H9 (cell line): ENCODE measurements at regions not wholly inside any gene's neighbourhood (a gene's known extent, or its start where the extent isn't known, plus 50 kb on each side); places are given as distances from the start of the nearest gene placed in this dataset.

Source experiments
- DNase-seq: peaks from one replicate; pipeline ENCODE4 v3.0.0-alpha.2; 2017
- H2AFZ ChIP-seq: one replicate; pipeline ENCODE4 v1.6.1; 2013; ENCODE audit warnings: mild to moderate bottlenecking, low read length, control low read depth, moderate library complexity
- H2AK5ac ChIP-seq: 2 replicates; pipeline ENCODE4 v1.6.1; 2013; ENCODE audit warnings: low read length, control low read depth, mixed read lengths; ENCODE audit not compliant: insufficient read length
- H2BK120ac ChIP-seq: one replicate; pipeline ENCODE4 v1.6.1; 2013; ENCODE audit warnings: low read depth, mild to moderate bottlenecking, low read length, control low read depth, inconsistent platforms; ENCODE audit not compliant: poor library complexity, severe bottlenecking
- H2BK12ac ChIP-seq: 2 replicates; pipeline ENCODE4 v1.6.1; 2013; ENCODE audit warnings: low read length, control low read depth, mixed read lengths, low read depth; ENCODE audit not compliant: insufficient read length
- H2BK15ac ChIP-seq: 2 replicates; pipeline ENCODE4 v1.6.1; 2013; ENCODE audit warnings: low read depth, low read length, control low read depth
- H2BK20ac ChIP-seq: one replicate; pipeline ENCODE4 v1.6.1; 2013; ENCODE audit warnings: low read depth, mild to moderate bottlenecking, low read length, control low read depth, inconsistent platforms; ENCODE audit not compliant: poor library complexity, severe bottlenecking
- H2BK5ac ChIP-seq: 2 replicates; pipeline ENCODE4 v1.6.1; 2013; ENCODE audit warnings: low read length, control low read depth, mixed read lengths; ENCODE audit not compliant: insufficient read length
- H3K14ac ChIP-seq: 2 replicates; pipeline ENCODE4 v1.6.1; 2013; ENCODE audit warnings: low read length, control low read depth; ENCODE audit not compliant: insufficient read depth
- H3K18ac ChIP-seq: 2 replicates; pipeline ENCODE4 v1.6.1; 2013; ENCODE audit warnings: low read depth, mild to moderate bottlenecking, mixed read lengths, low read length, control low read depth; ENCODE audit not compliant: insufficient read length
- H3K23ac ChIP-seq: 2 replicates; pipeline ENCODE4 v1.6.1; 2013; ENCODE audit warnings: low read length, control low read depth, mixed read lengths, low read depth; ENCODE audit not compliant: insufficient read length
- H3K23me2 ChIP-seq: 2 replicates; pipeline ENCODE4 v1.6.1; 2013; ENCODE audit warnings: low read depth, mild to moderate bottlenecking, mixed read lengths, low read length, control low read depth; ENCODE audit not compliant: insufficient read length, poor library complexity, severe bottlenecking
- H3K27ac ChIP-seq: 2 replicates; pipeline ENCODE4 v1.5.1; 2013; ENCODE audit warnings: low read length, control low read depth, mixed read lengths, low read depth; ENCODE audit not compliant: insufficient read length
- H3K27me3 ChIP-seq: 2 replicates; pipeline ENCODE4 v1.6.1; 2013; ENCODE audit warnings: low read length, control low read depth, inconsistent platforms; ENCODE audit not compliant: insufficient read depth
- H3K4ac ChIP-seq: 2 replicates; pipeline ENCODE4 v1.6.1; 2013; ENCODE audit warnings: low read depth, mild to moderate bottlenecking, control low read depth, inconsistent platforms, low read length, moderate library complexity
- H3K4me1 ChIP-seq: 2 replicates; pipeline ENCODE4 v1.6.1; 2013; ENCODE audit warnings: low read length, control low read depth, inconsistent platforms; ENCODE audit not compliant: insufficient read depth
- H3K4me2 ChIP-seq: 2 replicates; pipeline ENCODE4 v1.6.1; 2013; ENCODE audit warnings: low read length, control low read depth, mixed read lengths; ENCODE audit not compliant: insufficient read length, insufficient read depth
- H3K56ac ChIP-seq: 2 replicates; pipeline ENCODE4 v1.6.1; 2013; ENCODE audit warnings: low read depth, mild to moderate bottlenecking, mixed read lengths, low read length, control low read depth; ENCODE audit not compliant: insufficient read length
- H3K79me1 ChIP-seq: 2 replicates; pipeline ENCODE4 v1.6.1; 2013; ENCODE audit warnings: low read depth, mild to moderate bottlenecking, moderate library complexity, low read length, control low read depth, inconsistent platforms; ENCODE audit not compliant: insufficient read depth, poor library complexity, severe bottlenecking
- H3K79me2 ChIP-seq: 2 replicates; pipeline ENCODE4 v1.6.1; 2013; ENCODE audit warnings: low read length, control low read depth, inconsistent platforms; ENCODE audit not compliant: insufficient read depth
- H3K9ac ChIP-seq: 2 replicates; pipeline ENCODE4 v1.6.1; 2013; ENCODE audit warnings: low read length, control low read depth, mixed read lengths; ENCODE audit not compliant: insufficient read length; ENCODE audit errors: extremely low read depth
- H3K9me3 ChIP-seq: one replicate; pipeline ENCODE4 v1.6.1; 2013; ENCODE audit warnings: low read depth, low read length, inconsistent platforms; ENCODE audit not compliant: control insufficient read depth
- H3T11ph ChIP-seq: one replicate; pipeline ENCODE4 v1.6.1; 2013; ENCODE audit warnings: mild to moderate bottlenecking, low read length, control low read depth, inconsistent platforms
- H4K20me1 ChIP-seq: one replicate; pipeline ENCODE4 v1.6.1; 2013; ENCODE audit not compliant: control insufficient read depth, insufficient read length, insufficient read depth
- H4K5ac ChIP-seq: 2 replicates; pipeline ENCODE4 v1.6.1; 2013; ENCODE audit warnings: low read depth, mild to moderate bottlenecking, mixed read lengths, low read length, control low read depth; ENCODE audit not compliant: insufficient read length
- H4K8ac ChIP-seq: replicated peaks from 2 replicates; pipeline ENCODE4 v1.6.1; 2013; ENCODE audit warnings: low read length, control low read depth, mixed read lengths, low read depth; ENCODE audit not compliant: insufficient read length
- H4K91ac ChIP-seq: 2 replicates; pipeline ENCODE4 v1.6.1; 2013; ENCODE audit warnings: low read depth, mild to moderate bottlenecking, moderate library complexity, mixed read lengths, low read length, control low read depth; ENCODE audit not compliant: insufficient read length
- H3K27ac Mint-ChIP-seq, 3 experiments: 2 replicates in 2 of 3; 3 replicates in 1 of 3; pipeline ENCODE4 v1.8.0; 2020 to 2021; ENCODE audit warnings: mixed read lengths in 3 of 3, mild to moderate bottlenecking in 1 of 3, moderate library complexity in 1 of 3
- H3K27me3 Mint-ChIP-seq: 2 replicates; pipeline ENCODE4 v1.8.0; 2021; ENCODE audit warnings: low read depth, mild to moderate bottlenecking, moderate library complexity, mixed read lengths
- H3K36me3 Mint-ChIP-seq, 3 experiments: 2 replicates in 2 of 3; 3 replicates in 1 of 3; pipeline ENCODE4 v1.8.0; 2020 to 2021; ENCODE audit warnings: low read depth in 3 of 3, mixed read lengths in 3 of 3; ENCODE audit not compliant: insufficient read depth in 1 of 3
- H3K4me1 Mint-ChIP-seq, 2 experiments: 2 replicates each; pipeline ENCODE4 v1.8.0; 2020; ENCODE audit warnings: mixed read lengths in 2 of 2
- H3K4me3 Mint-ChIP-seq, 2 experiments: 2 replicates in 1 of 2; 3 replicates in 1 of 2; pipeline ENCODE4 v1.8.0; 2020 to 2021; ENCODE audit warnings: mild to moderate bottlenecking in 2 of 2, mixed read lengths in 2 of 2, moderate library complexity in 1 of 2
- H3K9me3 Mint-ChIP-seq, 2 experiments: 2 replicates in 1 of 2; 3 replicates in 1 of 2; pipeline ENCODE4 v1.8.0; 2020; ENCODE audit warnings: mild to moderate bottlenecking in 2 of 2, mixed read lengths in 2 of 2, moderate library complexity in 1 of 2
- CTCF ChIP-seq: fragments of 200-600 bp; sonication (generic); conservative IDR thresholded peaks from 3 replicates; pipeline ENCODE4 v1.8.0; 2021; ENCODE audit warnings: antibody characterized with exemption, mild to moderate bottlenecking
- WGBS: extraction: QIAGEN DNeasy Blood & Tissue Kit; methylation state at CpG from one replicate; pipeline ENCODE4 v1.1.7; 2013; ENCODE audit warnings: missing lambda C conversion rate, low lambda C conversion rate, mixed read lengths; ENCODE audit not compliant: insufficient read length; ENCODE audit errors: extremely low coverage; 5-methylcytosine and 5-hydroxymethylcytosine counted together

- H3K9me3 ChIP-seq = no peaks in the 10 kb centered on the region
Measured at GRCh38 chr18:75607701-75608100, 180.2 kb upstream of the SMIM21 start.

More at GRCh38 chr18:75607701-75608100, 180.2 kb upstream of the SMIM21 start:
- WGBS = no CpG with 5 or more reads among the region's 2 CpGs
- no peaks in the 10 kb centered on the region for H3K79me1 ChIP-seq
- H2BK20ac ChIP-seq = no peak overlapping the region
- H3K27me3 ChIP-seq = no peaks in the 10 kb centered on the region
- H4K91ac ChIP-seq = no peak overlapping the region
- Mint-ChIP-seq H3K27me3 (no peaks in the 10 kb centered on the region), H3K4me3 (no peak overlapping the region), H3K9me3 (peaks cover 3 to 7% of the 10 kb centered on the region in 2 experiments; a peak in 2 of 5 replicates), H3K36me3 (no peaks in the 10 kb centered on the region), H3K27ac (no peak overlapping the region), H3K4me1 (peaks cover 7 to 8% of the 10 kb centered on the region in 2 experiments)
- no peak overlapping the region for H2AFZ ChIP-seq
- H4K5ac ChIP-seq = no peak overlapping the region
- TF ChIP-seq CTCF = no peak; the same call in 2 of the 3 replicates
- no peak for DNase-seq
- no peak overlapping the region for H3K4me2 ChIP-seq
- peaks cover 3% of the 10 kb centered on the region; the same call in 1 of the 2 replicates for H3K4me1 ChIP-seq
- no peaks in the 10 kb centered on the region for H3K79me2 ChIP-seq
- no peak overlapping the region for H3K56ac ChIP-seq
- no peak overlapping the region for H3K27ac ChIP-seq
- H2BK5ac ChIP-seq = no peak overlapping the region
- H3K9ac ChIP-seq = no peak overlapping the region
- no peaks in the 10 kb centered on the region for H4K20me1 ChIP-seq
- no peak overlapping the region for H2AK5ac ChIP-seq
- H3K14ac ChIP-seq = no peak overlapping the region
- no peak overlapping the region for H3K23ac ChIP-seq
- no peak overlapping the region for H2BK120ac ChIP-seq
- H4K8ac ChIP-seq = no peak overlapping the region
- no peaks in the 10 kb centered on the region for H3K23me2 ChIP-seq
- H3K18ac ChIP-seq = no peak overlapping the region
- no peak overlapping the region for H2BK12ac ChIP-seq
- no peak overlapping the region for H2BK15ac ChIP-seq
- H3K4ac ChIP-seq = no peak overlapping the region
- H3T11ph ChIP-seq = no peak overlapping the region
